HG03103 (cell line): ENCODE measurements at regions not wholly inside any gene's neighbourhood (a gene's known extent, or its start where the extent isn't known, plus 50 kb on each side); places are given as distances from the start of the nearest gene placed in this dataset.

ENCODE experiments used
- ATAC-seq: cut with Tn5 transposase; IDR thresholded peaks from one replicate; pipeline ENCODE4 v1.9.1; 2021; ENCODE audit warnings: low read depth; ENCODE audit not compliant: unreplicated experiment

- ATAC-seq = no peak
Measured at GRCh38 chr1:81635816-81636215, 164.9 kb upstream of the ADGRL2 start.

DNA sequence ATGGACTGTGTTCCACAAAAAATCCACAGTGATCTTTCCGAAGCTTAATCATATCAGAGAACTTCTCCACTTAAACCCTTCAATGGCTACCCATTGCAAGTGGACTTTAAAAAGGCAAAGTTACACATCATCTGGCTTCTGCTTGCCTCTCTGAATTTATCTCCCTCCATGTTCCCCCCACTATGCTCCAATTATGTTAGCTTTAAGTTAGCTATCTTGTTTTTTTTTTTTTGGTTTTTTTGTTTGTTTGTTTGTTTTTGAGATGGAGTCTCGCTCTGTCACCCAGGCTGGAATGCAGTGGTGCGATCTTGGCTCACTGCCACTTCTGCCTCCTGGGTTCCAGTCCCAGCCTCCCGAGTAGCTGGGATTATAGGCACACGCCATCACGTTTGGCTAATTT lies 166.4 kb upstream of the ADGRL2 start:
- no peak for ATAC-seq

GRCh38 chr1:81619156-81619555 lies 181.6 kb upstream of the ADGRL2 start:
- no peak for ATAC-seq

DNA sequence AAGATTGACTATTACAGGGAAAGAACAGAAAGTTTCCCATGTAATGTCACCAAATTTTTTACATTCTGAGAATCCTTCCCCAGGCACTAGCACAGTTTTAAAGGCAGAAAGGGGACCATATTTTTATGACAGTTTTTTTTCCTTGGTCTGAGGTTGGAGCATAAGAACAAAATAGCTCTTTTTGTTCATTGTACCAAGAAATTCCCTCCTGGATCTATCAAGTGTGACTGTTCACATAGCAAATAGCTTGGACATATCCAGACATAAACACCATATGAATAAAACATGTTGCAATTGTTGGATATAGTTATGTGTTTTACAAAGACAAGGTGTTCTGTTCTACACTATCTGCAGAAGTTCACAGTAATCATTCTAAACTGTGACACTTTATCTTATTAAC lies 182.4 kb upstream of the ADGRL2 start:
- ATAC-seq = no peak

DNA sequence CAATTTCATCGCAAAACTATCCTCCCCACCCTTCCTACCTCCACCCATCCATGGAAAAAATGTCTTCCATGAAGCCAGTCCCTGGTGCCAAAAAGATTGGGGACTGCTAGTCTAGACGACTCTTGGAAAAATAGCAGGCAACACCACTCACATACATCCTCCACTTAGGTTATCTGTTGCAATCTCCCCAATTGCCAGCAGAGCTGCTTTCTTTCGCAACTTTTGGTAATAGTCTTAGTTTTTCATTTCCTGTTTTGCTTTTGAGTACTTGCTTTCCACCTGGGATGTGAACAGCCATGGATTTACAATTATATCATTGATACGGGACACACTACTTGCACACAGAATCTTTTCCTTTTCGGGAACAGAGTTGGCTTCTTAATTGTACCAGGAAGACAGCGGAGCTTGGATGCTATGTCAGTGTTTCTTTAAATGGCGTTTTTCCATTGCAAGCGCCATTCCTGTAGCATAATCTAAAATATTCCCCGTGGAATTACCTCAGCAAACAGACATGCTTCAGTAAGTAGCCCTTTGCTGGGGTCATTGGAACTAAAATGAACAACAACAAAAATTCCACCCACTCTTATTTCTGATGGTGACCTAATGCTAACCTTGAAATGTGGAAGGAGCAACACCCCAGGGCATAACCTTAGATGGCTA lies 183.3 kb upstream of the ADGRL2 start:
- no peak for ATAC-seq

DNA sequence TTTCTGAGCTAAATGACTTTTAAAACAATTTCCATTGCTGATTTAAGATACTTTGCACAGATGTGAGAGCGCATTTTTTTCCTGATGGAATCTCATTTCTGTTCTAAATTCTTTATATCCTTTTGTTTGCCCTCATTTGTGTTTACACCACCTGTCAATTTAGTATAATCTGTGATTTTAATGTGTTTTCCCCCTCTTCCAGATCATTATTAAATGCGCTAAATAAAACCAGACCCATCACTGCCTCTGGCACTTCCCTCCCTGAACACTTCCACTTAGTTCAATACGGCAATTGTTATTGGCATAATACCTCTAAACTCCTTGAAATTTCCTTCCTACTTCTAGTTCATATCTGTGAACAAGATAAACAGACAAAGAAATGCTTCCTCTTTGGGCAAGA lies 186.9 kb upstream of the ADGRL2 start:
- no peak for ATAC-seq

- ATAC-seq = no peak
Measured at GRCh38 chr1:81607924-81608323, 192.8 kb upstream of the ADGRL2 start.

- ATAC-seq = no peak
Measured at GRCh38 chr1:81607086-81607485, 193.6 kb upstream of the ADGRL2 start.

GRCh38 chr1:81606656-81607055 lies 194.1 kb upstream of the ADGRL2 start:
- no peak for ATAC-seq

GRCh38 chr1:81605023-81605422 lies 195.7 kb upstream of the ADGRL2 start:
- no peak for ATAC-seq

- ATAC-seq = no peak
Measured at GRCh38 chr1:81600878-81601622, 199.7 kb upstream of the ADGRL2 start.

DNA sequence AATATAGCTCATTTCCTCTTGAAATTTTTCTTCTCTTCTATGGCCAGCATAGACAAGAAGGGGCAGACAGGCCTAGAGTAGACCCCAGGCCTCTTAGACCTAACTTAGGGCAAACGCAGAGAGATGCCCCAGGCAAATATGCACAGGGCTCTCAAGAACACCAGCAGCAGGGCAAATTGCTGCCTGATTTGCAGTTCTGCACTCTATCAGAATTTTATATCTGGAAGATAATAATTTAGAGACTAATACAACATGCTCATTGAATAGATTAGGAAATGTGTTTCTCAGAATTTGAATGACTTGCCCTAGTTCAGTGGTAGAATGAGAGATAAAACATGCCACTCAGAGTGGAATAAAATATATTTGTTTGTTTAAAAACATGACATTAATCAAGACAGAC lies 200.4 kb upstream of the ADGRL2 start:
- no peak for ATAC-seq

DNA sequence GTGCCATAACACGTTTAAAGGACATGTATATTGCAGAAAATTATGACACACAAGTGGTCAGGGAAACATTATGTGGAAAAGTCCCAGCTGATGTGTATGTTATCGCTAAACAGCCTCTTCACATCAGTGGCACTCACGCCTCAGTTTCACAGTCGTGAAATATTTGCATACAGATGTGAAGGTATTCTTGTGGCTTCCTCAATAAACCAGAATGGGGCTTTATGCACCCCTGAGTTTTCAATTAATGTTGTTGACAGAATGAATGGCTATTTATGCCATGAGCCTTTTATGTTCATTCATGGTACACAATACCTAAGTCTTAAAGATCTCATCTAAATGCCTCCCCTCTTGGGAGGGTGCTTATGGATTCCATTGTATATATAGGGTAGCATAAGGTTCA lies 202.1 kb upstream of the ADGRL2 start:
- ATAC-seq = no peak

- ATAC-seq = no peak
Measured at GRCh38 chr1:81597720-81598426, 202.9 kb upstream of the ADGRL2 start.

DNA sequence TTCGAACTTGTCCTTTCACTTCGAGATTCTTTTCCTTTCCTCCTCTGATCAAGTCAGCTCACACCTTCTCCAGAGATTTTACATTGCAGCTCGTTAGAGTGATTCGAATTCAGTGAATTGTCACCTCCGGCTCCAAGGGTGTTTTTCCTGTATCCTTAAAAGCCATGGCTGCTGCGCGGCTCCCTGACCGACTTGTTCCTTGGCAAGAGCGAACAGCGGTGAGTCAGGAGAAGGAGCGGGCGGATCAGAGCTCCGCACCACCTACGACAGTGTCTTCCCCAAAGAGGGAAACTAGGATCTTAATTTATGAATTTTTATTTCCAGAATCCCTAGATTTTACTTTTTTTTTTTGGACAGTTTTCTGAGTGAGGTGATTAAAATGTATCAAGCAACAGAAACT lies 204.4 kb upstream of the ADGRL2 start:
- ATAC-seq = no peak

DNA sequence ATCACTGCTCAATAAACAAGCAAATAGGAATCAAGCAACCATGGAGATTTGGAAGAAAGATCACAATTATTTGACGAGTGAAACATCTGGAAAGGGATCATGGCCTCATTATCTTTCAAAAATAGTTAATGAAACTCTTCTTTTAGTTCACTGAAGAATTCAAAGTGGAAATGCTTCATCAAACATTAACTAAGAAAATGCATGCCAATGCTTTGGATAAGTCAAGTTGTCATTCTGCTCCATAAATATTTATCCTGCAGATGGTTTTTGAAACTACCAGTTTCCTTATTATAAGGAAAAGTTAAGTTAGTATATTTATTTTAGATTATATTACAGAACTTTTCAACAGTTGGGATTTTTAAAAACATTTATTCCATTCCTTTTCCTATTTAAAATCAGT lies 206.5 kb upstream of the ADGRL2 start:
- ATAC-seq = no peak

DNA sequence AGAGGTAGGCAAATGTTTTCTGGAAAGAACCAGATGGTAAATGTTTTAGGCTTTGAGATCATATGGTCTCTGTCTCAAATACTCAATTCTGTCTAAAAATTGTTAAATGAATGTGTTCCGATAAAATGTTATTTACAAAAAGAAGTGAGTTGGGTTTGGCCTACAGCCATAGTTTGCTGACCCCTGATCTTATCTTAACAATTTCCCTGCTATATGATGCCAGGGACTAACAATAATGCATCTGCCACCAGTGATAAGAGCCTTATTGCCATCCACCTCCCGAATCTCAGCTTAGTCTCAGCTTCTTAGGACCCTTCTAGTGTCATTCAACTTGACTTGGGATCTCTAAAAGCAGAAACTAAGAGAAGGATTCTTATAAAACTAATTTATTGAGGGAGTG lies 208.5 kb upstream of the ADGRL2 start:
- no peak for ATAC-seq

DNA sequence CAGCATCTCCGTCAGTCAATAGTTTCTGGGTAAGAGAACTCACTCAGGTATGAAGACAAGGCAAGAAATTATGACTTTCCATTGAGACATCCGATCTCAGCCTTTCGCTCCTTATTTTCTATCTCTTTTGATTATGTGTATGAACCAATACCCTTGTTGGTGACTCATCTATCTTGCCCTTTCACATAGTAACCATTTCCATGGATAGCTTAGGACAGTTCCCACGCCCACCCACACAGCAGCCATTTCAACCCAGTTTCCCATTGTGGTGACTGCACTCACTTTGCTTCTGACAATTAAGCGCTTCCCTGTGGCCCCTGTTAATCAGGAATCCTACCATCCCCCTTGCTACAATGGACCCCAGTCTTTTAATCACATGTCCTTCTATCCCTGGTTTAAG lies 210.6 kb upstream of the ADGRL2 start:
- no peak for ATAC-seq

- ATAC-seq = no peak
Measured at GRCh38 chr1:81588149-81588548, 212.6 kb upstream of the ADGRL2 start.

- ATAC-seq = no peak
Measured at GRCh38 chr1:81587426-81587825, 213.3 kb upstream of the ADGRL2 start.

DNA sequence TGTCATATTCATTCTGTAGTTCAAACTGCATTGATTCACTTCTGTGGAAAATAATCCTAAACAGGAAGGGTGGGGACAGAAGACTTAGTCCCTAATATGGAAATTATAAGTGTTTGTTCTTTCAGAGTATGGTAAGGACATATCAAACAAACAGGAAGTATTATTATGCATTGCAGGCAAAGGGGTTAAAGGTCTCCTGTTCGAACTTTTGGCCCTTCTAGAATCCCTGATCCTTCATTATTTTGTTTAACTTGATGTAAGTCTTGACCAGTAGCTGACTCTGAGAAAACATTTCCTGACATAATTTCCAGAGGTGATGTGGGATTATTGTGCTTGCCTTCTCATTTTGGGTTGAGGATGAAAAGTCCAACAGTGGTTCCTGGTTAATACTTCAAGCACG lies 215.4 kb upstream of the ADGRL2 start:
- no peak for ATAC-seq

GRCh38 chr1:81584398-81584797 lies 216.3 kb upstream of the ADGRL2 start:
- ATAC-seq = no peak
